GM21723 (cell line): ENCODE measurements at regions not wholly inside any gene's neighbourhood (a gene's known extent, or its start where the extent isn't known, plus 50 kb on each side); places are given as distances from the start of the nearest gene placed in this dataset.
"Not testable (repeated sequence)": the region's sequence is repeated elsewhere in the genome, so short reads cannot be mapped to it uniquely, and the experiment has no call there.

Source experiments
- ATAC-seq: cut with Tn5 transposase; IDR thresholded peaks from one replicate; pipeline ENCODE4 v1.9.1; 2021; ENCODE audit warnings: mild to moderate bottlenecking, moderate library complexity; ENCODE audit not compliant: unreplicated experiment

DNA sequence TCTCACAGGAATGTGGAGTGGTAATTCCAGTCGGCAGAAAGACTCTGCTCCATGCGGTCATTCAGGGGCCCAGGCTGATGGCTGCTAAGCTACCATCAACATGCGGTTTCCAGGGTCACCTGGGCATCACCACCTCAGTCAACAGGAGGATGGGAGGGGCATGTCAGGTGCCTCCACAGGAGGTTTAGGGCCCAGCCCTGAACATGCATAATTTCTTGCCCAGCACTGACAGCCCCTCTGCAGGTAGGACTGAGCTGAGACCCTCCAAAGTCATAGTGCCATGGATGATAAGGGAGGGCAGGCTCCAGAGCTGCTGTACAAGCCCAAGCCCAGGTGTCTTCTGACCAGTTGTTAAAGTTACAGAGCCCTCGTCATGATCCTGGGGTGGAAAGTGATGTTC lies 244.0 kb upstream of the SFSWAP start:
- no peak for ATAC-seq

DNA sequence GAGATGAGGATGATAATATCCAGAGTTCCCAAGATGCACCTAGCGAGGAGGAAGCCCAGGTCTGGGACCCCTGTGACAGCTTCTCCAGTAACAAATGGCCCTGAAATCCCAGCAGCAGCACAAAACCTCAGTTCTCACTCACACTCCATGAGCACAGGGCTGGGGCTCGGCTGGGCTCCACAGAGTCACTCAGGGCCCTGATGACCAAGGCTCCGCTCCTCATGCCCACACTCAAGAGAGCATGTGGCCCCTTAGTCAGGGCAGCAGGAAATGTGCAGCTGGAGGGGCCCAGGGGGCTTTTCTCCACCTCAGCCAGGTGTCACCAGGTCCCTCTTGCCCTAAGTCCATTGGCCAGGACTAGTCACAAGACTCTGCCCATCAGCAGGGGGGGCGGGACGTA lies 242.7 kb upstream of the SFSWAP start:
- no peak for ATAC-seq

DNA sequence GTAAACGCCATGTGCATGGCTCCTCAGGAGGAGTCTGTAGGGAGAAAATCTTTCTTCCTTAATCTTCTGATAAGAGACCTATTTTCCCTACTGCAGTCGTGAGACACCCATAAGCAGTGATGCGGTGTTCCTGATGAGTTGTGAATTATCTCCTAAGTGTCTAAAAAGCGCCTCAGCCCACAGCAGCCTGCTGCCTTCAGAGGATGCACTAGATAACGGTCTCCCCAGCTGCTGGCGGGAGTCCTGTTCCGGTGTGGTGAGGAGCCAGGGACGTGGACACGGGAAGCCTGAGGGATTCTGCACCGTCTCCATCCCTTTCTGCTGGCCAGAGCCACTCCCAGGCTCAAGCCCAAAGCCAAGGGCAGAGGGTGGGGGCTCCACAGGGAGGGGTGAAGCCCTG lies 240.9 kb upstream of the SFSWAP start:
- ATAC-seq = not testable (repeated sequence)

DNA sequence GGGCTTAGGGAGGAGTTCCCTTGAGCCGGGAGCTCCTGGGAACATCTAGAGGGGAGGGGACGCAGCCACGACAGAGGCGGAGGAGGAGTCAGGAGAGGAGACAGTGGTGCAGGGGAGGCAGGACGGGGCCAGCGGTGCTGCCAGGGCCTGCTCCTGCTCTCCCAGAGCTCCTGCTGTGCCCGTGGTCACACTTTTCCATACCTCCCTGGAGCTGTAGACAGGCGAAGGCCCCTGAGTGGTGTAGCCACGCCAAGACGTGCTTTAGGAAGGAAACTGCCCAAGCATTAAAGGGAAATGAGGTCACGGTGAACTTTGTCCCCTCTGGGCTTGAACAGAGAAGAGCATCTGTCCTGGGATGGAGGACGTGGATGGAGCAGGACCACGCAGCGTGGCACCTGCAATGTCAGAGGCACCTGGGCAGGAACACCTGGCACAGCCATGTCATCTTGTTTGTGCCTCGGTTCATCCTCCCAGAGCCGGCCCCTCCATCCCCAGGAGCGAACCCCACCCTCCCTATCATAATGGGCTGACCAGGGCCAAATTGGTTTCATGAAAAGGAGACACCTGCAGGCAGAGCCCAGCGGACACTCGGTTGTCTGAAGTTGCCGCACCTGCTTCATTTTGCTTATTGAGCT lies 239.5 kb upstream of the SFSWAP start:
- no peak for ATAC-seq

DNA sequence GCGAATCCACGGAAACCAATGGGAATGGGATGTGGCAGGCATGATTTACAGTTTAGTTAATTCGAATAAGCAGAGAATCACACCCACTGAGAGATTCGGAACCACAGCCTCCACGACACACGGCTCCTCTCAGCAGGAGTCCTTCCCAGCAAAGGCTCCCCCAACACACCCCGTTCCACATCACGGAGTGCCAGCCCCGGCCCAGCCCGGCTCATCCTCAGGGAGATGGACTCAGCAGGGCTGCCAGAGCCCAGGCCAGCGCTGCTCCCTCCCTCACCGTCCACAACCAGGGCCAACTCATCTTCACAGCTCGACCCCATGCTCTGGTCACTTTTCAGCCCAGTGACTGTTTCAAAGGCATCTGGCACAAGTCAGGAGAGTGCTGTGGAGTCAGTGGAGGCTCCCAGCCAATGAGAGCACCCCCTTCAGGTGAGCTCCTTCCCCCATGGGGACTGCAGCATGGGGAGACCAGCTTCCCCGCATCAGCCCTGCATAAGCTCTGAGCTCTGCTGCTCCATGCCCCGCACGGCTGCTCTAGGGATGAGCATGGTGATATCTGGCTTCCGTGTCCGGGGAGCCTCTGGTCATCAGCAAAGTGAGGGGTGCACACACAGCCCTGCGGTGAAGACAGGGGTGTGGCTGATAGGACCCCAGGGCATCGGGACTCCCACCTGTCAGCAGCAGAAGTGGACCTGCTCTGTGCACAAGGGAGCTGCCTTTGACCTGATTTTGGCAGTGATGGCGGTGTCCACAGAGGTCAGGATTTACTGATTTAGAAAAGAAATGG lies 238.8 kb upstream of the SFSWAP start:
- ATAC-seq = no peak

DNA sequence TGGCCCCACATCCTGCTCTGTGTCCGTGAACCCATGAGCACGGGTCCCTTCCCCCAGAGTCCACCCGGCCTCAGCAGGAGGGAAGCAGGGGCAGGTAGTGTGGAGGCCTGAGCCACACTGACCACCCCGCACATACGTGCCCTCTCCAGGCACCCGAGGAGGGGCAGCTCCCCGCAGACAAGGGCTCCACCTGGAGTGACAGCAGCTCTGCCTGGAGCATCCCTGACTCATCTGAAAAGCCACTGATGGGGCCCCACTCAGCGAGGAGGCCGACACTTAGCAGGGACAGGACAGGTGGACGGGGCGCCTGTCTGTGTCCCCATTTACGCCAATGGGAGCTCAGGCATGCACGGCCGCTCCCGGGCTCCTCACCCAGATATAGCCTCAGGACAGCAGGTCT lies 237.6 kb upstream of the SFSWAP start:
- ATAC-seq = no peak

DNA sequence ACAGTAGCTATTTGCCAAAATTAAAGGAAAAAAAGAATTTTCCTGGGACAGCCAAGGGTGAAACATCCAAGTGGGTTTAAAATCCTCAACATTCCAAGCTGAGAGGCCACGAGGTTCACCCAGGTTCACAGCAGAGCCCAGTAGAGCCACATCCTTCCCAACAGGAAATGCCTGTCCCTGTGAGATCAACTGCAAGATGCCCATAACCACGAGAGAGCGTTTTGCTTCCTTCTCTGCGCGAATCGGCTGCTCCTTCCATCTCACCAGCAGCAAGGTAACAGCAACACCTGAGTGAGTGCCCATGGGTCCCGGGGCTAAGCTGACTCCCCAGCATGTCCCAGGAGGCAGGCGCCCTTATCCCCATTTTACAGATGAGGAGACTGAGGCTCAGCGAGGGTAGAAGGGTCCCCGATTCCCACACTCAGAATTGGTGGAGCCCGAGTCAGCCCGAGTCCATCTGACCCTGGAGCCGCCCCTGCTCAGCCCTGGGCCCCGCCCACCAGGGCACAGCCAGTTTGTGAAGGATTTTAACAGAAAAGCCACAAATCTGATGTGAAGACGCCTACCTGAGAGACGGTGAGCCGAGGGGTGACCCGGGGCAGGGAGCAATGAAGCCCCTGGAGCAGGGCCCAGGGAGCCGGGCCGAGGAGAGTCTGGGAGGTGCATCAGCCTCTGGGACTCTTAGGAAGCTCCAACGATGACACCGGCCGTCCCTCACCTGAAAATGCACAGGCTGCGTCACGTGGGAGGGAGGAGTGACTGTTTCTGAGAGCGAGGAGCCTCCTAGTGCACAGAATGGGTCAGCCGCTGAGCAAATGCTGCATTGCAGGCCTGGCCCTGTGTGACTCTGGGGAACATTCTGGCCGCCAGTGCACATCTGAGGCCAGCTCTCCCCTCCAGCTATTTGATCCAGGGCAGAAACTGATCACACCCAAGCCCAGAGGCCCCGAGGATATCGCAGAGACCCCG lies 236.9 kb upstream of the SFSWAP start:
- no peak for ATAC-seq

DNA sequence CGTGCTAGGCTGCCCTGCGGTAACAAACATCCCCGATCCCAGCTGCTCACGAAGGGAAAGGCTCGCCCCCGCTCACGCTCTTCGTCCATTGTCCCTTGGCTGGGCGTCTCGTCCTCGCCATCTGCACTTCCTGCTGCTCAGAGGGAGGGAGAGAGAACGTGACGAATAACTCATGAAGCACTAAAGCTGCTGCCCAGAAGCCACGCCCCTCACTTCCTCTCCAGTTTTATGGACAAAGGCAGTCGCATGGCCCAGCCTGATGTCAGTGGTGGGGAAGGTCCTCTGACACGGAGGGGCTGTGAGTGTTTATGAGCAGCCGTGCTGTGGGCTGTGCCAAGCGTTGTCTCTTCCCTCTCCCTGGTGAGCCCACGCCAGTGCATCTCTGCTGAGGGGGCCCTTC lies 235.9 kb upstream of the SFSWAP start:
- ATAC-seq = not testable (repeated sequence)

DNA sequence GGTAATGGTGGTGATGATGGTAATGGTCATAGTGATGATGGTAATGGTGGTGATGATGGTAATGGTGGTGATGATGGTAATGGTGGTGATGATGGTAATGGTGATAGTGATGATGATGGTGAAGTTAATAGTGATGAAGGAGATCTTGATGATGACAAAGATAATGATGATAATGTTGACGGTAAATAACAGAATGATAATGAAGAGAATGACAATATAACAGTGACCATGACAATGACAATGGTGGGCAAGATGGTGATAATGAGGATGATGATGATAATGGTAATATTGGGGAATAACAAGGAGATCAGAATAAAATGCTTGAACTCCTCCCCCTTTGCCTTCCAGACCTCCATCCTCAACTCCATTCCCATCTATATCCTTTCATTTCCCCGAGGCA lies 233.3 kb upstream of the SFSWAP start:
- ATAC-seq = no peak

DNA sequence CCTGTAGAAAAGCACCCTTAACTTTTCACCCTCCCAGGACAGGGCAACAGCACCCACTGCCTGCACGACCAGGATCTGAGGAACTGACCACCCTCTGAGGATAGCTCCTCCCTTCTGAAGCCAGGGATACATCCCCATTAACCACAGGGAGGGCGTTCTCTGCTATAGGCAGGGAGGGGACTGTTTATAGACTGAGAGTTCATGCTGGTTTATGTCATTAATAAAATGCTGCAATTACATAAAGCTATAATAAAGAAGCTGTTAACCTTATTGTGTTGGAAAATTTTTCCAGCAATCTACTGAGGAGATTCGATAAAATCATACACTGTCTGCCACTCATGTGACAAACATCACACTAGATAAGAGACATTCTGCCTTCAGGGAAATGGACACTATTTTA lies 232.4 kb upstream of the SFSWAP start:
- ATAC-seq = no peak

DNA sequence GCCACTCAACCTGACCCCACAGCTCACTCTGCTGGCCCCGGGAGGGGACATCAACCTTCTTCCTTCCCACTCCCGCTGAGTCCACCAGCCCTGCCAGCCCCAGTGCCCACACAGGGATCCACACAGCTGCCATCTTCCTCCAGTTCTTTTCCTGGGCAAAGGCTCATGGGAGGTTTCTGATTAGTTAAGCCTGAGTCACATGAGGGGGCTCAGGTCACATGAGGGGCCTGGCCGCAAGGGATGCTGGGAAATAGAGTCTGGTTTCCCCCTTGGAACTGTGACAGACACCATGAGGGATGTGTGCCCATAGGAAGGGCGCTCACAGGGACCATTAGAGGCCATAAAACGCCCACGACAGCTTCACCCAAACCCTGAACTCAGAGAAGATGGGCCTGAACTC lies 228.7 kb upstream of the SFSWAP start:
- no peak for ATAC-seq

DNA sequence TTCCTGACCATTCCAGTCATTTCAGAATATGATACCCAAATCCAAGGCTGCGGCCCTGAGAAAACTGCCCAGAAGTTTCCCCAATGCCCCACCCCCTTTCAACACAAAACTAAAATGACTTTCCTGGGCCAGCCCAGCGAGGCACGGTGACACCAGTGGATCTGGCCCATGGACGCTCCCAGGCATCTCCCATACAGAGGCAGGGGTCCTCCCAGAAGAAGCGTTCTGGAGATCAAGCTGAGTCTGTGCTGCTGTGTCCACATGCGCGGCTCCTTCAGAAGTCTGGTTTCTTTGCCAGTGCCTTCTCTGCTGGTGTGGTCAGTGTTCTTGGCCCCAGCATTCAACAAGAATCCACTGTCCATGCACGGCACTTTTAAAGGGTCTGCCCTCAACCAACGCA lies 228.2 kb upstream of the SFSWAP start:
- no peak for ATAC-seq

DNA sequence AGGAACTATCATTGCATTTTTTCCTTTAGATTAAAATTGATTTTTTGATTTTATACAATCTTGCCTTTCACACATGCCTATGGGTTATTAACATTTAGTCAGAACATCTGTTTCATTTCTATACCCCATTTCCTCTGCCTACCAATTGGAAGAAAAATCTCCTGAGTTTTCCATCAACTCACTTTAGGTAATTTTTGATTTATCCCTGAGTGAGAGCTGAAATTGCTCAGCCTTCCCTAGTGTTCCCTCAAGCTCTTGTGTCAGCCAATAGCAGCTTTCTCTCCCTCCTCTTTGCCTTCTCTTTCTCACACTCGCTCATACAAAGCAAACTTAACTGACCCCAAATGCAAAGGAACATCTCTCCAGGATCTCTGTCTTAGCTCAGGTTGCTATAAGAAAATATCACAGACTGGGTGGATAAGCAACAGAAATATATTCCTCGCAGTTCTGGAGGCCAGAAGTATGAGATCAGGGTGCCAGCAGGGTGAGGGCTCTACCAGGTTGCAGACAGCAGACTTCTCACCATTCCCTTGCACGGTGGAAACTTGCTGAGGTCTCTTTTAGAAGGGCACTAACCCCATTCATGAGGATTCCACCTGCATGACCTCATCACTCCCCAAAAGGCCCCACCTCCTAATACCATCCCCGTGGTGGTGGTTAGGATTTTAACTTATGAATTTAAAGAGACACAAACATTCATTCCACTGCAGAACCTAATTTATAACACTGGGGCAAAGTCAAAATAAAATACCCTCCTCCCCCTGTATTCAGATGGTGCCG lies 224.2 kb upstream of the SFSWAP start:
- no peak for ATAC-seq

DNA sequence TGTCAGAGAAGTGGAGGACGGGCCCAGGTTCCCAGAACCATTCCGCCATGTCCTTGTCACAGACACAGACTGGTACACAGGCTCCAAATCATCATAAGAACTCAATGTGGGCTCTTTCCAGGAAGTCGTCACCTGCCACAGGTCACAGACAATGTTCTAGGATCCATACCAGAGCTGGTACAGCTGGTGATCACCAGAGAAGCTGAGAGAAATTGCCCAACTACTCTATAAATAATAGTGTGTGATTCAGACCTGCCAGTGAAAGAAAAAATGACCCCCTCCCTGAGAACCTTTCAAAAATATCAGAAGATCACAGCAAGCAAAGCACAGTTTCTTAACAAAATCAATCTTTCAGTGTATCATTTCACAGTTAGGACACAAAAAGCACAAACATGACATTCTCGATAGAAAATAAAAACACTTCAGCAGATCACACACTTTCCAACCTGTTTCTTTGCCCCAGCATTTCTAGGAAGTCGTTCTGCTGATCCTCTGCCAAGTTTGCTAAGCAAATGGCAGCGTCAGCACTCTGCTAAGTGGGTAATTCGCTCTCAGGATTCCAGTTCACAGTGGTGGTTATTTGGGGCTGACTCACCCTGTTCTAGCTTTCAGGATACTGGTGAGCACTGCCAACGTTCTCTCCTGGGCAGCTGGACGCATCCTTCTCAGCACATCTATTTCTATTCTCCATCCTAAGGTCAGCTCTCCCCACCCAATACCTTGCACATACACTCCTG lies 223.3 kb upstream of the SFSWAP start:
- no peak for ATAC-seq

DNA sequence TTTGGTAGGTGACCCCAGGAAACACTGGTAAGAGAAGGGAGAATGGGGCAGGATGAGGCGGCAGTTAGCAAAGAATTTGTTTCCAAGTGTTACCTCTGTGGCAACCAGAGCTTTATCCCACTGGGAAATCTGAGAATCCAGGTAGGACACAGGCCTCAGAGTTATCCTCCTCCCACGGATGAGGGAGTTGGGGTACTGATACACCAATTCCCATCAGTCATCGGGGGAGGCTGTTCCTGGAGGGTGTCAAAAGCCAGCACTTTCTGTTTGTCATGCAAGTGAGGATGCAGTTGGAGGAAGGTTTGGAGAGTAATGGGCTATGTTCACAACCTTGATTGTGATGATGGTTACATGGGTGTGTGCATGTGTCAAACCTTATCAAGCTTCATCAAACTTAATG lies 221.2 kb upstream of the SFSWAP start:
- ATAC-seq = no peak

DNA sequence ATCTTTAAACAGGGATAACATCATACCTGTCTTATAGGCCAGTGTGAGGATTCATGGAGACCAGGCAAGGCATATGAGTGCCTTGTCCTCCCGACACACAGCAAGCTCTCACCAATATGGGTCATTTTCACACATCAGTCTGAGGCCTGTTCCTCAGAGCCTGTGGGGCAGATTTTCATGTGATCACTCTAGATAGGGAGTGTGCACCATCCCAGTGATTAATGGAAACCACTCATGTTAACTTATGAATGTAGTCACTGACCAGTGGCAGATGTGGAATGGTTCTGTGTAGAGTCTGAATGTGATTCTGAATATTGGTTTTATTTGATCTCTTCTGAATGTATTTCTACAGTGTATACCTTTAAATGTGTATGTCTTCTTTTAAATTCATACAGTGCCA lies 219.7 kb upstream of the SFSWAP start:
- no peak for ATAC-seq

DNA sequence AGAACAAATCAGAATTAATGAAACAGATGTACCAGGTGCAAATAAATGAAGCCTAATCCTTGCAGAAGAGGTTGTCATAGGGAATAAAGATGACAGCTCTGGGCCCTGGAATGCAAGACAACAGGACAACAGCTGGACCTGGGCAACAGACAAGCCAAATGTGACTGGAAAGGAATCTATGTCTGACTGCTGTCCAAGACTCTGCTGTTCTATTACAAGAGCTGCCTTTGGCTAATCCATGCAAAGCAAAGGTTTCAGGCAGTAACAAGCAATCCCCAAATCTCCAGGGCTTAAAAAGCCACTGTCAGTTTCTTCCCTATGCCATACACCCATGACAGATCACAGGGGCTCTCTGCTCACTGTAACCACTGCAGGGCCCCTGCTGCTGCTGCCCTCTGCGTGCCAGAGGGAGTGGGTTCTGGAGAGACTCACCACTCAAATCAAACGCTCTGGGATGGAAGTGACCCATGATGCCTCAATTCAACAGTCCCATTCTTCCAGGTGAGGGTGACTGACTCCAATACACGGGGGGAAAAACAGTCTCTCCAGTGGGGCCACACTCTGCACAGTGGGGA lies 218.9 kb upstream of the SFSWAP start:
- no peak for ATAC-seq

DNA sequence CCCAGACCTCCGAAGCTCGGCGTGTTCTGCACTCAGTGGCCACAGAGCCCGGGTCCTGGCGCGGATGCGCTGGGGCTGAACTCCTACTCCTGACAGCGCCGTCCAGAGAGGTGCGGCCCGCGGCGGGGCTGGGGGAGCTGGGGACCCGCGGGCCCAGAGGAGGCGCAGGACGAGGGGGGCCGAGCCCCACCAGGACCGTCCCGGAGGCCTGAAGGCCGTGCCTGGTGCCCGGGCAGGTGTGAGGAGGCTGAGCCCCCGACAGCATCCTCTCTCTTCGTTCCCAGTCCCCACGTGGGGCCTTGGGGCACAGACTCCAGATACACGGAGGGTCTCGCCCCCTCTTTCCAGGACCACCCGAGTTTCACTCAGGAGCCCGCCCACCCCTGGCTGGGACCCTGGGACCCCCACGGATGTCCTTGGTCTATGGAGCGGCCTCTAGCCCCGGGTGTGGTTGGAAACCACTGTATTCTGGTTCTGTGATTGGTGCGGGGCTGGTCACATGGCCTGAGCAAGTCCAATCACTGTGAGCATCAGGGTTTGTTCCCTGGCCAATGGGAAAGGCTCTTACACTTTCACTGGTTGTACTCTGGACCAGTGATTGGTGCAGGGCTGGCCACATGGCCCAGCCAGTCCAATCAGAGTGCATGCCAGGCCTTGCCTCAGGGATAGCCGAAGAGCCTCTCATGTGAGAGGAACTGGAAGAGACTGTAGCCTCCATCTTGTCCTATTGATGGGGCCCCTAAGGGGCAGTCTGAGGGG lies 217.6 kb upstream of the SFSWAP start:
- no peak for ATAC-seq

DNA sequence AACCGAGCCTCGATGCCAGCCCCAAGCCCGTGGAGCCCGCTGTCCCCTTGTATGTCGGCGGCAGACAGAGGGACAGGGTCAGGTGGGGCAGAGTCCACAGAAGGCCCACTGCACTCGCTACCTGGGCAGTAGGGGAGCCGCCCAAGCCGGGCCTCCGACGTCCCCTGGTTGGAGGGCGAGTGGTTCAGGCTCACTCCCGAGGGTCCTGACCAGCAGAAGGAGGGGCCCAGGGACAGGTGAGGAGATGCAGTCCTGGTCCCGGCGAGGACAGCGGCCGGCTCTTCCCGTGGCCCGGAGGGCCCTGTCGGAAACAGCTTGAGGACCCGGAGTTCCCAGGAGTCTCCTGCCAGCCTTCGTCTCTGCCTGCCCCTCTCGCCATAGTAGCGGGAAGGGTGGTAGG lies 216.7 kb upstream of the SFSWAP start:
- ATAC-seq = no peak
